ENCODE measurements at regions not wholly inside any gene's neighbourhood (a gene's known extent, or its start where the extent isn't known, plus 50 kb on each side); places are given as distances from the start of the nearest gene placed in this dataset.
"Not testable (repeated sequence)": the region's sequence is repeated elsewhere in the genome, so short reads cannot be mapped to it uniquely, and the experiment has no call there.

GRCh38 chr11:22078063-22078462, 114.8 kb upstream of the ANO5 start:
- H3K36me3 Mint-ChIP-seq, result no peaks in the 10 kb centered on the region
- H3K4me1 Mint-ChIP-seq, result no peaks in the 10 kb centered on the region
- H3K4me3 Mint-ChIP-seq, result no peak overlapping the region
- ATAC-seq (no peak), DNase-seq (ENCODE audit: low spot score in 2 of 2) (no peak)
- no peak overlapping the region for H3K27ac Mint-ChIP-seq
- H3K9me3 Mint-ChIP-seq, result peaks cover 22% of the 10 kb centered on the region

- peaks cover 22% of the 10 kb centered on the region for H3K9me3 Mint-ChIP-seq
- no peaks in the 10 kb centered on the region for H3K36me3 Mint-ChIP-seq
- DNase-seq (ENCODE audit: low spot score in 2 of 2) (no peak), ATAC-seq (no peak)
- no peaks in the 10 kb centered on the region for H3K4me1 Mint-ChIP-seq
- H3K27ac Mint-ChIP-seq, result no peak overlapping the region
- no peak overlapping the region for H3K4me3 Mint-ChIP-seq
Measured at GRCh38 chr11:22079133-22079872, 113.6 kb upstream of the ANO5 start.

GRCh38 chr11:22082178-22082577, 110.7 kb upstream of the ANO5 start:
- H3K4me1 Mint-ChIP-seq, result no peaks in the 10 kb centered on the region
- no peak overlapping the region for H3K27ac Mint-ChIP-seq
- H3K36me3 Mint-ChIP-seq, result no peaks in the 10 kb centered on the region
- DNase-seq (ENCODE audit: low spot score in 2 of 2), result no peak
- H3K4me3 Mint-ChIP-seq, result no peak overlapping the region
- ATAC-seq, result no peak
- H3K9me3 Mint-ChIP-seq, result peaks cover 25% of the 10 kb centered on the region

- Mint-ChIP-seq H3K4me3 (no peak overlapping the region), H3K27ac (no peak overlapping the region), H3K9me3 (peaks cover 21% of the 10 kb centered on the region), H3K4me1 (no peaks in the 10 kb centered on the region), H3K36me3 (no peaks in the 10 kb centered on the region)
- DNase-seq (ENCODE audit: low spot score in 2 of 2), result no peak
- no peak for ATAC-seq
Measured at GRCh38 chr11:22082788-22083187, 110.1 kb upstream of the ANO5 start.

GRCh38 chr11:22084056-22084455, 108.8 kb upstream of the ANO5 start:
- no peak for DNase-seq (ENCODE audit: low spot score in 2 of 2)
- H3K4me3 Mint-ChIP-seq, result no peak overlapping the region
- H3K9me3 Mint-ChIP-seq, result peaks cover 26% of the 10 kb centered on the region
- no peak for ATAC-seq
- H3K36me3 Mint-ChIP-seq, result no peaks in the 10 kb centered on the region
- H3K4me1 Mint-ChIP-seq, result no peaks in the 10 kb centered on the region
- H3K27ac Mint-ChIP-seq, result no peak overlapping the region

- no peak for DNase-seq (ENCODE audit: low spot score in 2 of 2)
- H3K4me1 Mint-ChIP-seq, result no peaks in the 10 kb centered on the region
- no peaks in the 10 kb centered on the region for H3K36me3 Mint-ChIP-seq
- H3K4me3 Mint-ChIP-seq, result no peak overlapping the region
- ATAC-seq, result no peak
- H3K27ac Mint-ChIP-seq, result no peak overlapping the region
- peaks cover 28% of the 10 kb centered on the region for H3K9me3 Mint-ChIP-seq
Measured at GRCh38 chr11:22084564-22084963, 108.3 kb upstream of the ANO5 start.

GRCh38 chr11:22089609-22090008, 103.3 kb upstream of the ANO5 start:
- Mint-ChIP-seq H3K36me3 (no peaks in the 10 kb centered on the region), H3K9me3 (peaks cover 17% of the 10 kb centered on the region), H3K4me1 (no peaks in the 10 kb centered on the region), H3K27ac (no peak overlapping the region), H3K4me3 (no peak overlapping the region)
- no peak for DNase-seq (ENCODE audit: low spot score in 2 of 2)
- no peak for ATAC-seq

- Mint-ChIP-seq H3K27ac (no peak overlapping the region), H3K9me3 (peaks cover 14% of the 10 kb centered on the region)
Measured at GRCh38 chr11:22106566-22106965, 86.3 kb upstream of the ANO5 start.

GRCh38 chr11:22115470-22116029, 77.3 kb upstream of the ANO5 start:
- Mint-ChIP-seq H3K4me1 (no peaks in the 10 kb centered on the region), H3K36me3 (no peaks in the 10 kb centered on the region), H3K27ac (no peak overlapping the region), H3K4me3 (no peak overlapping the region), H3K9me3 (peaks cover 6% of the 10 kb centered on the region)
- no peak for DNase-seq (ENCODE audit: low spot score in 2 of 2)
- no peak for ATAC-seq

More at GRCh38 chr11:22106566-22106965, 86.3 kb upstream of the ANO5 start:
- Mint-ChIP-seq H3K4me3 (no peak overlapping the region), H3K4me1 (no peaks in the 10 kb centered on the region), H3K36me3 (no peaks in the 10 kb centered on the region)
- no peak for ATAC-seq
- DNase-seq (ENCODE audit: low spot score in 2 of 2), result no peak

GRCh38 chr11:22127981-22128380, 64.9 kb upstream of the ANO5 start:
- H3K9me3 Mint-ChIP-seq, result peaks cover 39% of the 10 kb centered on the region
- not testable (repeated sequence) for ATAC-seq; H3K27ac Mint-ChIP-seq; H3K4me3 Mint-ChIP-seq; DNase-seq (ENCODE audit: low spot score in 2 of 2); H3K4me1 Mint-ChIP-seq; H3K36me3 Mint-ChIP-seq

- Mint-ChIP-seq H3K36me3 (no peaks in the 10 kb centered on the region), H3K27ac (no peak overlapping the region), H3K4me3 (no peak overlapping the region), H3K4me1 (no peaks in the 10 kb centered on the region), H3K9me3 (peaks cover 37% of the 10 kb centered on the region)
- DNase-seq (ENCODE audit: low spot score in 2 of 2) (no peak), ATAC-seq (no peak)
Measured at GRCh38 chr11:22130462-22131053, 62.3 kb upstream of the ANO5 start.

GRCh38 chr11:22133776-22134175, 59.1 kb upstream of the ANO5 start:
- no peak for ATAC-seq
- H3K4me1 Mint-ChIP-seq, result no peaks in the 10 kb centered on the region
- H3K27ac Mint-ChIP-seq, result no peak overlapping the region
- H3K4me3 Mint-ChIP-seq, result no peak overlapping the region
- peaks cover 29% of the 10 kb centered on the region for H3K9me3 Mint-ChIP-seq
- DNase-seq (ENCODE audit: low spot score in 2 of 2), result no peak
- H3K36me3 Mint-ChIP-seq, result no peaks in the 10 kb centered on the region

GRCh38 chr11:22138264-22138663, 54.6 kb upstream of the ANO5 start:
- Mint-ChIP-seq H3K36me3 (no peaks in the 10 kb centered on the region), H3K4me3 (no peak overlapping the region), H3K9me3 (peaks cover 14% of the 10 kb centered on the region), H3K27ac (peak overlapping the region; percentile 62), H3K4me1 (no peaks in the 10 kb centered on the region)
- DNase-seq (ENCODE audit: low spot score in 2 of 2) (no peak), ATAC-seq (no peak)
